ENCODE measurements at regions not wholly inside any gene's neighbourhood (a gene's known extent, or its start where the extent isn't known, plus 50 kb on each side); places are given as distances from the start of the nearest gene placed in this dataset.

GRCh38 chr16:27676839-27677238, 126.9 kb downstream of the KATNIP start:
- H3K9me3 Mint-ChIP-seq (ENCODE audit: low read depth), result peaks cover 7% of the 10 kb centered on the region
- DNase-seq (ENCODE audit: low spot score), result no peak
- H3K36me3 Mint-ChIP-seq (ENCODE audit: low read depth), result peaks cover 24% of the 10 kb centered on the region

DNA sequence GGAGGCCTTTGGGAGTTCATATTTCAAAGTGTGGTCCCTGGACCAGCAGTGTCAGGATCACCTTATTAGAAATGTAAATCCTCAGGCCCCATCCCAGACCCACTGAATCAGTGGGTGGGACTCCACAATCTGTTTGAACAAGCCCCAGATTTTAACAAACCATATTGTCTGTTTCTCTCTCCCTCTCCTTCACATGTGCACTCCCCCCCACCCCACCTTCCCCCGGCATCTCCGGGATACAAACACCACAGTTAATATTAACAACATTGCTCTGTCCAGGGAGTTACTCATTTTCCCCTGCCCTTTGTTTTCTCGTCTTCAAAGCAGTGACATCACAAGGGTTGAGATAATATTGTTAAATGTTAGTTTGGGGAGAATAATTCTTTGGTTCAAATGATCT, 127.3 kb downstream of the KATNIP start:
- no peak for DNase-seq (ENCODE audit: low spot score)
- TF ChIP-seq CTCF (IDR thresholded peaks at IDR 0.05), result no peak
- no peaks in the 10 kb centered on the region for H3K27me3 Mint-ChIP-seq (ENCODE audit: low read depth)
- H3K36me3 Mint-ChIP-seq (ENCODE audit: low read depth), result peaks cover 23% of the 10 kb centered on the region
- H3K4me3 Mint-ChIP-seq (ENCODE audit: unreplicated experiment), result no peak overlapping the region
- H3K9me3 Mint-ChIP-seq (ENCODE audit: low read depth), result peaks cover 7% of the 10 kb centered on the region
- peaks cover 30% of the 10 kb centered on the region for H3K4me1 Mint-ChIP-seq (ENCODE audit: low read depth)
- peak overlapping the region; percentile 85 for H3K27ac Mint-ChIP-seq (ENCODE audit: unreplicated experiment)

More at GRCh38 chr16:27676839-27677238, 126.9 kb downstream of the KATNIP start:
- peaks cover 30% of the 10 kb centered on the region for H3K4me1 Mint-ChIP-seq (ENCODE audit: low read depth)
- no peak overlapping the region for H3K4me3 Mint-ChIP-seq (ENCODE audit: unreplicated experiment)
- peak overlapping the region; percentile 85 for H3K27ac Mint-ChIP-seq (ENCODE audit: unreplicated experiment)
- no peak for TF ChIP-seq CTCF (IDR thresholded peaks at IDR 0.05)
- H3K27me3 Mint-ChIP-seq (ENCODE audit: low read depth), result no peaks in the 10 kb centered on the region

- no peak for TF ChIP-seq CTCF (IDR thresholded peaks at IDR 0.05)
- H3K4me1 Mint-ChIP-seq (ENCODE audit: low read depth), result peaks cover 30% of the 10 kb centered on the region
- H3K27me3 Mint-ChIP-seq (ENCODE audit: low read depth), result no peaks in the 10 kb centered on the region
Observed at GRCh38 chr16:27678955-27679354, 129.0 kb downstream of the KATNIP start.

GRCh38 chr16:27679899-27680298, 130.0 kb downstream of the KATNIP start:
- Mint-ChIP-seq H3K4me1 (ENCODE audit: low read depth) (peaks cover 30% of the 10 kb centered on the region), H3K27me3 (ENCODE audit: low read depth) (no peaks in the 10 kb centered on the region), H3K36me3 (ENCODE audit: low read depth) (peaks cover 21% of the 10 kb centered on the region), H3K27ac (ENCODE audit: unreplicated experiment) (no peak overlapping the region), H3K9me3 (ENCODE audit: low read depth) (peaks cover 1% of the 10 kb centered on the region), H3K4me3 (ENCODE audit: unreplicated experiment) (no peak overlapping the region)
- DNase-seq (ENCODE audit: low spot score), result no peak
- no peak for TF ChIP-seq CTCF (IDR thresholded peaks at IDR 0.05)

More at GRCh38 chr16:27678955-27679354, 129.0 kb downstream of the KATNIP start:
- H3K36me3 Mint-ChIP-seq (ENCODE audit: low read depth), result peaks cover 28% of the 10 kb centered on the region
- peak overlapping the region; percentile 39 for H3K27ac Mint-ChIP-seq (ENCODE audit: unreplicated experiment)
- DNase-seq (ENCODE audit: low spot score), result no peak
- peaks cover 7% of the 10 kb centered on the region for H3K9me3 Mint-ChIP-seq (ENCODE audit: low read depth)
- H3K4me3 Mint-ChIP-seq (ENCODE audit: unreplicated experiment), result no peak overlapping the region

DNA sequence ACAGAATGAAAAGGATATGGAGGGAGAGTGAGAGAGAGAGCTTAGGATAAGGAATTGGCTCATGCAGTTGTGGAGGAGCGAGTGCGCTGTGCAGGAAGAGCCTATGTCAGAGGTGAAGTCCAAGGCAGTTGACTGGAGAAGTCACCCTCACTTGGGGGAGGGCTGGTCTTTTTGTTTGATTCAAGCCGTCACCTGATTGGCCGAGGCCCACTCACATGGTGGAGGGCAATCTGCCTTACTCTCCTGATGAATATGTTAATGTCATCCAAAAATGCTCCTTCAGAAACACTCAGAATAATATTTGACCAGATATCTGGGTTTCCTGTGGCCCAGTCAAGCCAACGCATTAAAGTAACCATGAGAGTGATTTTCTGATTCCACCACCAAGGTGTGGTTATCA, 131.7 kb downstream of the KATNIP start:
- TF ChIP-seq CTCF (IDR thresholded peaks at IDR 0.05), result no peak
- no peak overlapping the region for H3K27ac Mint-ChIP-seq (ENCODE audit: unreplicated experiment)
- H3K9me3 Mint-ChIP-seq (ENCODE audit: low read depth), result no peaks in the 10 kb centered on the region
- H3K4me3 Mint-ChIP-seq (ENCODE audit: unreplicated experiment), result no peak overlapping the region
- peaks cover 20% of the 10 kb centered on the region for H3K36me3 Mint-ChIP-seq (ENCODE audit: low read depth)
- no peaks in the 10 kb centered on the region for H3K27me3 Mint-ChIP-seq (ENCODE audit: low read depth)
- peaks cover 35% of the 10 kb centered on the region for H3K4me1 Mint-ChIP-seq (ENCODE audit: low read depth)
- no peak for DNase-seq (ENCODE audit: low spot score)
